H4 (cell line): ENCODE measurements at regions not wholly inside any gene's neighbourhood (a gene's known extent, or its start where the extent isn't known, plus 50 kb on each side); places are given as distances from the start of the nearest gene placed in this dataset.

Source experiments
- DNase-seq: peaks from one replicate; pipeline ENCODE4 v3.0.0-alpha.2; 2015; ENCODE audit warnings: low spot score

- DNase-seq, result no peak
Observed at GRCh38 chr15:70306081-70306480, 208.4 kb upstream of the TLE3 start.

GRCh38 chr15:70303981-70304380 is 206.3 kb upstream of the TLE3 start:
- DNase-seq, result no peak

DNA sequence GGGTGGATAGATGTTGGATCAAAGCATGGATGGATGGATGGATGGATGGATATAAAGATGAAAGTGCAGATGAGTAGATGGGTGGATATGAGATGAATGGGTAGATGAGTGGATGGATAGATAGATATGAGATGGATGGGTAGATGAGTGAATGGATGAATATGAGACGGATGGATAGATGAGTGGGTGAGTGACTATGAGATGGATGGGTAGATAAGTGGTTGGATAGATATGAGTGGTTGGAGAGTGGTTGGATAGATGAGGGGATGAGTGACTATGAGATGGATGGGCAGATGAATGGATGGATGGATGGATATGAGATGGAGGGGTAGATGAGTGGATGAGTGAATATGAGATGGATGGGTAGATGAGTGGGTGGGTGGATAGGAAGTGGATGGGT is 204.6 kb upstream of the TLE3 start:
- no peak for DNase-seq

DNA sequence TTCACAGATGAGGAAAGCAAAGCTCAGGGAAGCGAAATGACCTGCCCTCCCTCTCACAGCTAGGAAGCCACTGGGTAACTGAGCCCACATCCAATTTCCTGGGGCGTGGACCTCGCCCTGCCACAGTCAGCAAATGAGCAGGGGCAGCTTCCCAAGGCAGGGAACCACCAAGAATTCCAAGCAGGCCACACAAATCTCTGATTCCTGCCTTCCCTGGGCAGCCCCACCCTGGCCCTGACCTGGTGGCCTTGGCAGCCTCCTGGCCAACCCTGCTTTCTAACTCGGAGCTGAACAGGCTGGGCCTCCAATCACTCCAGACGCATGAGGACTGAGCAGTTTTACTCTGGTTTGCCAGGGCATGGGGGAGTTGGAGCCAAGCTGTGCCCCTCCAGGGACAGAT is 203.7 kb upstream of the TLE3 start:
- no peak for DNase-seq

DNA sequence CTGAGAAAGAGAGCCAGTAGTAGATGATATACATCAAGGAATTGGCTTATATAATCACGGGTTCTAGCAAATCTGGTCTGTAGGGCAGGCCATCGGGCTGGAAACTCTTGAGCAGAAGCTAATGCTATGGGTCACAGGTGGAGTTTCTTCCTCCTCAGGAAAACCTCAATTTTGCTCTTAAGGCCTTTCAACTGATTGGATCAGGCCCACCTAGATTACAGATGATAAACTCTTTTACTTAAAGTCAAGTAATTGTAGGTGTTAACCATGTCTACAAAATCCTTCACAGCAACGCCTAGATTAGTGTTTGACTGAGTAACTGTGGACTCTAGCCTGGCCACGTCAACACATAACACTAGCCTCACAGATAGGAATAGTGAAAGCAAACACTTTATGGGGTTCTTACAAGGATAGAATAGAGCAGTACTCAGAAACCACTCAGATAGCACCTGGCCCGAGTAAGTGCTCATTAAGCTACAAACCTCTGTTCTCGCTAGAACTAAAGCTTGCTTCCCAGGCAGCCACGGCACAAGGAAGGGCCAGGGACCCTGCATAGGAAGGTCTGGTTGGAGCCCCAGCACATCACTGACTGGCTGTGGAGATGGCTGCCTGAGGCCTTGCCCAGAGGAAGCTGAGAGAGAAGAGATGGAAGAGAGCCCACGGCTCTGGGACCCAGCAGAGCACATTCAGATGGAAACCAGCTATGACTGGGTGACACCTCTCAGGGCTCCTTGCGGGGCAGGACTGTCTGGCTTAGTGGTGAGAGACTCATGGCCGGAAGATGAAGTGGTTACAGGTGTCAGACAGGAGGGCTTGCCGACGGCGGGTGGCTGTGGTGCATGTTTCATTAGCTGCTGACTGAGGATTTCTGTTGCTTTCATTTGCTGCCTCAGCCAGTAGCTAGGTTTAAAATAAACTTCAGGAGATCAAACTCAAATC is 202.5 kb upstream of the TLE3 start:
- DNase-seq, result no peak

DNA sequence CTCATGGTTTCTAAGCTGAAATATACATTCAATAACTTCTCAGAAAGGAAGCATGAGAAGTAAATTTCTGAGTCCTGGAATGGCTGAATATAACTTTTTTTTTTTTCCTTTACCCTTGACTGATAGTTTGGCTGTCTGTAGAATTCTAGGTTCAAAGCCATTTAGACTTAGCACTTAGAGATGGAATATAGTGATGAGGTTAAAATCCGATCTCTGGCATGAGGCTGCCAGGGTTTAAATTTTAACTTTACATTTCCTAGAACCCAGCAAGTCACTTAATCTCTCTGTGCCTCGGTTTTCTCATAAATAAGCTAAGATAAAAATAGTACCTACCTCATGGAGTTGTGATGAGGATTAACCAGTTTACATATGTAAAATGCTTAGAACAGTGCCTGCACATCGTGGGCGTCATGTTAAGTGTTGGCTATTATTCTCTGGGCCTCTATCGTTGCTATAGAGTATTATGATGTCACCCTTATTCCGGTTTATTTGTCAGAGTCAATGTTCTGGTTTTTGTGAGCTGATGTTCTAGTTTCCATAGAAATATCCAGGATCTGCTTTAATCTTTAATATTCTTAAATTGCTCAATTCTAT is 199.8 kb upstream of the TLE3 start:
- no peak for DNase-seq

DNA sequence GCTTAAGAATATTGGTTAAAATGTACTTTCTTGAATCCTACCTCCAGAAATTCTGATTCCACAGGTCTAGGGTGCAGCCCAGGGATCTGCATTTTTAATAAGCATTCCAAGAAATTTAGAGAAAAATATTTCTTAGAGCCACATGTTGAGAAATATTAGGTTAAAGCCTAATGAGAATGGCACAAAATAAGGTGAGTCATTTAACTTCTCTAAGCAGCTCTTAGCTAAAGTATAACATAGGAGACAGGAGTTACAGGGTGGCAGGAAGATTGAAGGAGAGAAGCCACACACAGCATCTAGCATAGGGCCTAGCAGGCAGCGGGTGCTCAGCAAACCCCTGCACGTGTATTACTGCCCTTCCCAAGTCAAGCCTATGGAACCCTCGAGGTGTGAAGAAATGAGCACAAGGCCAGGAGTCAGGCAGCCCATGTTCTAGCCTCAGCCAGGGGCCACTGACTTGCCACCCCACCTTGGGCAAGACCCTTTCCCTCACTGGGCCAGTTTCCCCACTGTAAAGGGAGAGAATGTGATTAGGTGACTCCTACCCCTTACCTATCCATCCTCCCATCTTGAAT is 197.1 kb upstream of the TLE3 start:
- DNase-seq, result no peak

DNA sequence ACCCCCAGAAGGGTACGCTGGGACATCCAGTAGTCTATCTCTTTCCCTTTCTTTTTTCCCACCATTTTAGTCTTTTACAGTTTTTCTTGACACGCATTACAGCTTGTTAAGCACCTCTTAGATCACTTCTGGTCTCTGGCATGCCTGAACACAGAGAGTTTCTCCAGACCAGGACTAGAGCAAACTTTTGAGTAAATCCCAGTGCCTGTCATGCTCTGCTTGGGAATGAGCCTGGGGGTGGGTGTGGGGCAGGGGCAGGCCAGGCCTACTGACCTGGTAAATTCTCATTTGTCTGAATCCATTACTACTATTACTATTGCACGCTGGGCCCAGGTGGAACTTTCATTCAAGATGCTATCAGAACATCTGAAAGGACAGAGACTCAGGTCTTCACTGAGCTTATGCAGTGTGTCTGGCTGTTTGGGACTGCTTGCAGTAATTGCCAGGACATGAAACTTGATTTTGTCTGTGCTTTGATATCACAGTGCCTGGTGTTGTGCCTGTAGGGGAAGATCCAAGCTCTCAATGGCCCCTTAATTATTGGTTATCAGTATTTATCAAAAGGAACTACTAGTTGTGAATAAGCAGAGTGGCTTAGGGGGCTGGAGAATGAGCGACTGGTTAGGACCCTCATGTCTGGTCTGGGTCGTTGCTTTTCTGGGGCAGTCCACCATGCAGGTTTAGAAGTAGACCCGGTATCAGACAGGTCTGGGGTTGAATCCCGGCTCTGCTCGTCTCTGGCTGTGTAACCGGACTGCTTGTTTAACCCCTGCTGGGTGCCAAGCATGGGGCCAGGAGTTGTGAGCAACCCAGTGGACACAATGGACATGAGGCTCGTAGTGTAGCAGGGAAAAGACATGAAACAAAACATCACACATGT is 196.1 kb upstream of the TLE3 start:
- DNase-seq, result no peak

DNA sequence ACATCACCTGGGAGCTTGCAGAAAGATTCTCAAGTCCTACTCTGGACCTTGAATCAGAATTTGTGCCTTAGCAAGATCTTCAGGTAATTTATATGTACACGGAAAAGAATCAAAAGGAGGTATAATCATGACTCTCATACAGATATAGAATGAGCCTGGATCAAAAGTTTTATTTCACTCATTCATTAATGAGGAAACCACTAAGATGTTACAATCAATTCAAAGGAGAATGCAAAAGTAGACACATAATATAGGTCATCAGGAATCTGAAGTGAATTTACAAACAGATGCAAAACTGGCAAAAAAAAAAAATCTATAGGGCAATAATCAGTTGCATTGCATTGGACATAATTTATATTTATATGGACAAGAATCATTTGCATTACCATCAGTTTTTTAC is 195.4 kb upstream of the TLE3 start:
- no peak for DNase-seq

DNA sequence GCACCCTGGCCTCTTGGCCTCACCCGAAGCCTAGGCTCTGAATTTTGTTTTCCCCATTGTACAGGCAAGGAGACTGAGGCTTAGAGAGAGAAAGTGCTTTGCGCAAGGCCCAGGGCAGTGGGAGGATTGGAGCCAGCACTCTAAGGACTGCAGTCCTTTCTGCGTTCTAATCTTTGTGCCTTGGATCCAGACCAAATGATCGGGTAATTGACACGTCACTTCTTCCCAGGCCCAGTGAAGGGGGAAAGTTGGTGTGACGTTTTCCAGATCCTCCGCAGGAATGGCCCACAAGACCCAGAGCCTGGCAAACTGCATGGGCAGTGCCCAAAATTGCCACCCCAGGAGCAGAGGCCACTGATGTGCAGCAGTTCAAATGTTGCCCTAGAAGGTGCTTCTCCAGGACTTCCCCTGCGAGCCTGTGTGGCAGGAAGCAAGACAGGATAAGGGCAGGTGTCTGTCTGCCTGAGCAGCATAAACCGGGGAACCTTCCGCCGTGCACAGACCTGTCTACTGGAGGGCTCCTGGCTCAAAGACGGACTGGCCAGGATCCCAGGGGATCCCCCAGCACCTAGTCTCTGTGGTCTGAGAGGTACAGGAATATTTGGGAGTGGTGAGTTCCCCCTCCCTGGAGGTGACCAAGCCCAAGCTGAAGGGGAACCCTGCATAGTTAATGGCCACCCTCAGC is 194.5 kb upstream of the TLE3 start:
- DNase-seq, result no peak

DNA sequence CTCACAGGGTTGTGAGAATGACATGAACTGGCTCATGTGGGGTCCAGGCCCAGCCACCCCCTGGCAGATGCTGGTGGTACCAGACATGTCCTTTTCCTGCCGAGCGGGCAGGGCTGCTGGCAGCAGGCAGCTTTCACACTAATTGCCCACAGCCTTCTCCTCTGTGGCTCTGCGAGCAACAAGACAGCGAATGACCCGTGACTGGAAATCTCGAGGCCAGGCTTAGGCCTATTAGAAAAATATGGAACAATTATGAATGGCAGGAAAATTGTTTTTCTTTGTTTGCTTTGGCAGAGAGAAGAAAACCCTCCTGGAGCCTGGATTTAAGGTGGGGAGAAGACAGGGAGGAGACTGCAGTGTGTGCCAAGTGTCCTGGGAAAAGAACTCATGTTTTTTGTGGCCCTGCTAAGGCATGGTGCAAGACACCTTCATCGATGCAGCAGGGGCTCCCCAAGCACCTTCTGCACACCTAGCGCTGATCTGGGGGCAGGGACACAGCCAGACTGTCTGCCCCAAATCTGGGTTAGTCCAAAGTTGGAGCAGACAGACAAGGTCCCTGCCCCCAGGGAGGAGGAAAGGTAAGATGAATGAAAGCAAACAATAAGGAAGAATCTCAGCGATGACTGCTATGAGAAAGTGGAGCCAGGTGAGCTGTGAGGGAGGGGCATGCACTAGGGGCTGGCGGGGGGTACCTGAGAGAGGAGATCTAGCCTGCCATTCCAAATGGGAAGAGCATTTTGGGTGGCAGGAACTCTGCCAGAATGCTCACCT is 193.8 kb upstream of the TLE3 start:
- DNase-seq, result no peak

- DNase-seq, result no peak
Observed at GRCh38 chr15:70290708-70291107, 193.0 kb upstream of the TLE3 start.

GRCh38 chr15:70289191-70289955 is 191.7 kb upstream of the TLE3 start:
- DNase-seq, result no peak

GRCh38 chr15:70286113-70286806 is 188.5 kb upstream of the TLE3 start:
- no peak for DNase-seq

GRCh38 chr15:70284438-70285214 is 186.9 kb upstream of the TLE3 start:
- peak; percentile 29 for DNase-seq

- no peak for DNase-seq
Observed at GRCh38 chr15:70283511-70283910, 185.8 kb upstream of the TLE3 start.

DNA sequence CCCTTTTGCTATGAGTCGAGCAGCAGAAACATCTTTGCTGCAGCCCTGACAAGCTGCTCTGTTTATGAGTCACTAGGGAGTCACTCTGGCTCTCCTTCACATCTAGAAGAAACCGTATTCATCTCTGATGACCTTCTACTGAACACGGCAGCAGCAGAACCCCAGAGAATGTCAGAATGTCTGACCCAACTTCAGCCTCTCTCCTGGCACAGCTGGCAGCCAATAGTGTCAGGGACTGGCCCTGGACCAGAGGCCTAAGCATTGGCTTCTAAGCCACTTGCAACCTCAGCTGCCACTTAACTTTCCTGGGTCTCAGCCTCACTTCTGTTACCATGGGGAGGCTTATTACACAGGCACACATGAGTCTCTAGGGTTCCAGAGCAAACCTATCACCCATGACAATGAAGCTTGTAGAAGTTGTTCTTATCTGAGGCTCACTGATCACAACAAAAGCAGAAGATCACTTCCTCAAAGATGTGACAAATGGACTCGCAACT is 184.1 kb upstream of the TLE3 start:
- DNase-seq, result no peak

DNA sequence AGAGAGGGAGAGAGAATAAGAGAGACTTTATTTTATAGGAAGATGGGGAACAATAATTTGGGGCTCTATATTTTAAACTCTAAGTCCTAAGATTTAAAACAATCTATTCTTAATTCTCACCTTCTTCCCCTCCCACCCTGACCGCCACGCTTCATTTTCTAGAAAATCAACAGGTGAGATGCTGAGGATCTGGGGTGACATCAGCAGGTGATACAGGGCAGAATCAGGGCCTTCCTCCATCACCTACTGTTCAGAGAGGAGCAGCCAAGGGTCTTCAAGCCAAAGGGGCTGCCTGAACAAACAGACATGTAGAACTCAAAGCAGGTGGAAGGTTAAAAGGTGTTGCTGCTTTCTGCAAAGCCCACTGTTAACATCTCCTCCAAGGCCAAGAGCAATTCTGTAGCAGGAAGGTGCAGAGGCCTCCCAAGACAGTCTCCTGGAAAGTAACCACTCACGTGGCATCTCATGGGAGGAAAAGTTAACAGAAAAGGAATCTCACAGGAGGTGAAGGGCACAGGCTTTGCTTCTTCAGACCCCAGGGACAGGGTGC is 183.6 kb upstream of the TLE3 start:
- no peak for DNase-seq
